Panc1 (cell line): ENCODE measurements at regions not wholly inside any gene's neighbourhood (a gene's known extent, or its start where the extent isn't known, plus 50 kb on each side); places are given as distances from the start of the nearest gene placed in this dataset.

Experiments used
- ATAC-seq: fragments of 200-7000 bp; cut with Tn5 transposase; 2 replicates; pipeline ENCODE4 v1.9.1; 2020; ENCODE audit warnings: mild to moderate bottlenecking, moderate library complexity
- BruUV-seq: library from RNA; stranded (reverse); fragments of 400-500 nt; replicated peaks from 2 replicates; lab custom pipeline; 2021; lab: Mats Ljungman, UMichigan
- CTCF ChIA-PET: fragments of 300-600 bp; sonication (Branson Sonifier 250); formaldehyde crosslinking; loops from one replicate; lab custom pipeline; 2022; ENCODE audit warnings: antibody characterized with exemption; lab: Charles Lee
- POLR2A ChIA-PET: fragments of 300-600 bp; sonication (Branson Sonifier 250); formaldehyde crosslinking; loops from one replicate; lab custom pipeline; 2022; ENCODE audit warnings: antibody characterized with exemption; lab: Charles Lee
- DNase-seq: peaks from one replicate; pipeline ENCODE4 v3.0.0-alpha.2; 2010; ENCODE audit warnings: low read depth, low spot score
- H3K27ac ChIP-seq: 2 replicates; pipeline ENCODE4 v1.5.1; 2011; ENCODE audit warnings: mild to moderate bottlenecking, low read length, inconsistent platforms
- H3K27me3 ChIP-seq: fragments of 200-500 bp; sonication (Bioruptor generic); 2 replicates; pipeline ENCODE4 v1.6.0; 2014; ENCODE audit warnings: low read length, inconsistent platforms; ENCODE audit not compliant: control insufficient read depth, insufficient read depth
- H3K36me3 ChIP-seq: fragments of 200-500 bp; sonication (Bioruptor generic); 2 replicates; pipeline ENCODE4 v1.5.1; 2014; ENCODE audit warnings: inconsistent platforms, mild to moderate bottlenecking, low read length, moderate library complexity; ENCODE audit not compliant: control insufficient read depth, insufficient read depth
- H3K4me1 ChIP-seq: 2 replicates; pipeline ENCODE4 v1.5.1; 2011; ENCODE audit warnings: inconsistent platforms, mild to moderate bottlenecking, low read length, moderate library complexity; ENCODE audit not compliant: control insufficient read depth, insufficient read depth
- H3K4me3 ChIP-seq, 2 experiments: 2 replicates each; pipeline ENCODE4 v1.5.1; 2011 to 2012; ENCODE audit warnings: low read depth in 2 of 2, low read length in 2 of 2, mild to moderate bottlenecking in 2 of 2, inconsistent platforms in 1 of 2, moderate library complexity in 1 of 2
- H3K9me3 ChIP-seq: fragments of 200-500 bp; sonication (Bioruptor generic); 2 replicates; pipeline ENCODE4 v1.5.1; 2014; ENCODE audit warnings: low read depth, mild to moderate bottlenecking, inconsistent platforms, low read length, moderate library complexity; ENCODE audit not compliant: control insufficient read depth, insufficient read depth
- POLR2AphosphoS5 ChIP-seq: IDR thresholded peaks from 2 replicates; pipeline ENCODE4 v1.6.1; 2012; ENCODE audit warnings: mild to moderate bottlenecking, low read depth, low read length, moderate library complexity
- SIN3A ChIP-seq: IDR thresholded peaks from 2 replicates; pipeline ENCODE4 v1.6.1; 2012; ENCODE audit warnings: low read depth, mild to moderate bottlenecking, low read length, moderate library complexity, borderline replicate concordance; ENCODE audit not compliant: insufficient read depth
- TCF7L2 ChIP-seq: IDR thresholded peaks from 2 replicates; pipeline ENCODE4 v1.6.1; 2011; ENCODE audit warnings: mild to moderate bottlenecking, low read depth, low read length, inconsistent platforms
- in situ Hi-C: cut with HindIII; loops from 2 replicates; pipeline ENCODE4 v1.10.0; 2016; ENCODE audit warnings: low sequenced_read_pairs, low pct_unique_long_range_greater_than_20kb
- intact Hi-C: fragments of 100-400 bp; cut with micrococcal nuclease; formaldehyde crosslinking; loops from one replicate; pipeline ENCODE4 v1.10.0; 2022; ENCODE audit not compliant: unreplicated experiment
- TF ChIP-seq, protein P1 (sequence below): fragments of 450-650 bp; IDR thresholded peaks from 2 replicates; pipeline ENCODE4 v1.5.1; 2017; ENCODE audit warnings: mild to moderate bottlenecking
- TF ChIP-seq, protein P2 (sequence below), 2 experiments: IDR thresholded peaks; 2 replicates each; pipeline ENCODE4 v1.6.1; 2011 to 2012; ENCODE audit warnings: low read depth in 2 of 2, control low read depth in 1 of 2, low read length in 1 of 2, mild to moderate bottlenecking in 1 of 2, moderate library complexity in 1 of 2; ENCODE audit not compliant: insufficient read depth in 1 of 2

GRCh38 chr5:124279146-124279876 lies 467.1 kb downstream of the ZNF608 start:
- Histone ChIP-seq H3K27ac (peak overlapping the region; percentile 29; the same call in 1 of the 2 replicates), H3K4me1 (no peaks in the 10 kb centered on the region), H3K9me3 (no peaks in the 10 kb centered on the region), H3K27me3 (no peaks in the 10 kb centered on the region), H3K36me3 (no peaks in the 10 kb centered on the region), H3K4me3 (no peak overlapping the region)
- in situ Hi-C loops, result no loop called here
- no TSS peak for BruUV-seq
- intact Hi-C loops, result no loop called here
- no peak for ATAC-seq
- DNase-seq, result no peak
- ChIA-PET POLR2A (interaction anchor here (0.6 kb wide), 1 partner anchor 469 kb away, joined by 6 read pairs; no protein-coding TSS in a partner anchor), CTCF (no interaction called here)
- TF ChIP-seq, protein P1, sequence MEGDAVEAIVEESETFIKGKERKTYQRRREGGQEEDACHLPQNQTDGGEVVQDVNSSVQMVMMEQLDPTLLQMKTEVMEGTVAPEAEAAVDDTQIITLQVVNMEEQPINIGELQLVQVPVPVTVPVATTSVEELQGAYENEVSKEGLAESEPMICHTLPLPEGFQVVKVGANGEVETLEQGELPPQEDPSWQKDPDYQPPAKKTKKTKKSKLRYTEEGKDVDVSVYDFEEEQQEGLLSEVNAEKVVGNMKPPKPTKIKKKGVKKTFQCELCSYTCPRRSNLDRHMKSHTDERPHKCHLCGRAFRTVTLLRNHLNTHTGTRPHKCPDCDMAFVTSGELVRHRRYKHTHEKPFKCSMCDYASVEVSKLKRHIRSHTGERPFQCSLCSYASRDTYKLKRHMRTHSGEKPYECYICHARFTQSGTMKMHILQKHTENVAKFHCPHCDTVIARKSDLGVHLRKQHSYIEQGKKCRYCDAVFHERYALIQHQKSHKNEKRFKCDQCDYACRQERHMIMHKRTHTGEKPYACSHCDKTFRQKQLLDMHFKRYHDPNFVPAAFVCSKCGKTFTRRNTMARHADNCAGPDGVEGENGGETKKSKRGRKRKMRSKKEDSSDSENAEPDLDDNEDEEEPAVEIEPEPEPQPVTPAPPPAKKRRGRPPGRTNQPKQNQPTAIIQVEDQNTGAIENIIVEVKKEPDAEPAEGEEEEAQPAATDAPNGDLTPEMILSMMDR, result no peak
- TF ChIP-seq POLR2AphosphoS5 (no peak), TCF7L2 (no peak), SIN3A (no peak)
- TF ChIP-seq, protein P2, sequence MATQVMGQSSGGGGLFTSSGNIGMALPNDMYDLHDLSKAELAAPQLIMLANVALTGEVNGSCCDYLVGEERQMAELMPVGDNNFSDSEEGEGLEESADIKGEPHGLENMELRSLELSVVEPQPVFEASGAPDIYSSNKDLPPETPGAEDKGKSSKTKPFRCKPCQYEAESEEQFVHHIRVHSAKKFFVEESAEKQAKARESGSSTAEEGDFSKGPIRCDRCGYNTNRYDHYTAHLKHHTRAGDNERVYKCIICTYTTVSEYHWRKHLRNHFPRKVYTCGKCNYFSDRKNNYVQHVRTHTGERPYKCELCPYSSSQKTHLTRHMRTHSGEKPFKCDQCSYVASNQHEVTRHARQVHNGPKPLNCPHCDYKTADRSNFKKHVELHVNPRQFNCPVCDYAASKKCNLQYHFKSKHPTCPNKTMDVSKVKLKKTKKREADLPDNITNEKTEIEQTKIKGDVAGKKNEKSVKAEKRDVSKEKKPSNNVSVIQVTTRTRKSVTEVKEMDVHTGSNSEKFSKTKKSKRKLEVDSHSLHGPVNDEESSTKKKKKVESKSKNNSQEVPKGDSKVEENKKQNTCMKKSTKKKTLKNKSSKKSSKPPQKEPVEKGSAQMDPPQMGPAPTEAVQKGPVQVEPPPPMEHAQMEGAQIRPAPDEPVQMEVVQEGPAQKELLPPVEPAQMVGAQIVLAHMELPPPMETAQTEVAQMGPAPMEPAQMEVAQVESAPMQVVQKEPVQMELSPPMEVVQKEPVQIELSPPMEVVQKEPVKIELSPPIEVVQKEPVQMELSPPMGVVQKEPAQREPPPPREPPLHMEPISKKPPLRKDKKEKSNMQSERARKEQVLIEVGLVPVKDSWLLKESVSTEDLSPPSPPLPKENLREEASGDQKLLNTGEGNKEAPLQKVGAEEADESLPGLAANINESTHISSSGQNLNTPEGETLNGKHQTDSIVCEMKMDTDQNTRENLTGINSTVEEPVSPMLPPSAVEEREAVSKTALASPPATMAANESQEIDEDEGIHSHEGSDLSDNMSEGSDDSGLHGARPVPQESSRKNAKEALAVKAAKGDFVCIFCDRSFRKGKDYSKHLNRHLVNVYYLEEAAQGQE (IDR thresholded peaks at IDR 0.05; ENCODE audit: insufficient read depth in 1 of 2, low read depth in 2 of 2, low read length in 1 of 2), result no peak

GRCh38 chr5:124278636-124279035 lies 467.8 kb downstream of the ZNF608 start:
- Histone ChIP-seq H3K27me3 (no peaks in the 10 kb centered on the region), H3K27ac (no peak overlapping the region), H3K4me3 (no peak overlapping the region), H3K4me1 (no peaks in the 10 kb centered on the region), H3K9me3 (no peaks in the 10 kb centered on the region), H3K36me3 (no peaks in the 10 kb centered on the region)
- ATAC-seq, result no peak
- TF ChIP-seq TCF7L2 (no peak), SIN3A (no peak), POLR2AphosphoS5 (no peak)
- TF ChIP-seq, protein P2 (IDR thresholded peaks at IDR 0.05; ENCODE audit: insufficient read depth in 1 of 2, low read depth in 2 of 2, low read length in 1 of 2), result no peak
- TF ChIP-seq, protein P1, result no peak
- POLR2A ChIA-PET, result interaction anchor here (0.6 kb wide), 1 partner anchor 470 kb away, joined by 6 read pairs; no protein-coding TSS in a partner anchor
- DNase-seq, result no peak
- in situ Hi-C loops, result no loop called here
- CTCF ChIA-PET, result no interaction called here
- intact Hi-C loops, result no loop called here
- BruUV-seq, result no TSS peak
